ENCODE measurements at regions not wholly inside any gene's neighbourhood (a gene's known extent, or its start where the extent isn't known, plus 50 kb on each side); places are given as distances from the start of the nearest gene placed in this dataset.
"Not testable (repeated sequence)": the region's sequence is repeated elsewhere in the genome, so short reads cannot be mapped to it uniquely, and the experiment has no call there.

- no peak for DNase-seq
These were observed 186.7 kb upstream of the NR4A3 start for GRCh38 chr9:99635032-99635431.

- no peak for DNase-seq
These were observed 184.0 kb upstream of the NR4A3 start for GRCh38 chr9:99637641-99638040.

- no peak for DNase-seq
These were observed 182.7 kb upstream of the NR4A3 start for GRCh38 chr9:99638971-99639370.

GRCh38 chr9:99647604-99648003 lies 174.1 kb upstream of the NR4A3 start:
- DNase-seq, result no peak

GRCh38 chr9:99650187-99650874 lies 171.4 kb upstream of the NR4A3 start:
- DNase-seq, result no peak

GRCh38 chr9:99660191-99660636 lies 161.5 kb upstream of the NR4A3 start:
- no peak for DNase-seq

- DNase-seq, result no peak
These were observed 158.4 kb upstream of the NR4A3 start for GRCh38 chr9:99663297-99663696.

GRCh38 chr9:99663856-99664255 lies 157.8 kb upstream of the NR4A3 start:
- no peak for DNase-seq

GRCh38 chr9:99666571-99666970 lies 155.1 kb upstream of the NR4A3 start:
- no peak for DNase-seq

- DNase-seq, result not testable (repeated sequence)
These were observed 150.8 kb upstream of the NR4A3 start for GRCh38 chr9:99670886-99671285.

- no peak for DNase-seq
These were observed 144.4 kb upstream of the NR4A3 start for GRCh38 chr9:99677281-99677680.

GRCh38 chr9:99678566-99678965 lies 143.1 kb upstream of the NR4A3 start:
- no peak for DNase-seq

GRCh38 chr9:99680191-99680590 lies 141.5 kb upstream of the NR4A3 start:
- no peak for DNase-seq

GRCh38 chr9:99681113-99681512 lies 140.6 kb upstream of the NR4A3 start:
- DNase-seq, result no peak

GRCh38 chr9:99682378-99682777 lies 139.3 kb upstream of the NR4A3 start:
- DNase-seq, result no peak

GRCh38 chr9:99682870-99683269 lies 138.8 kb upstream of the NR4A3 start:
- no peak for DNase-seq

- peak; percentile 25 for DNase-seq
These were observed 131.1 kb upstream of the NR4A3 start for GRCh38 chr9:99690573-99690972.

GRCh38 chr9:99693888-99694287 lies 127.8 kb upstream of the NR4A3 start:
- no peak for DNase-seq

- no peak for DNase-seq
These were observed 127.3 kb upstream of the NR4A3 start for GRCh38 chr9:99694393-99694792.

- no peak for DNase-seq
These were observed 122.3 kb upstream of the NR4A3 start for GRCh38 chr9:99699396-99699795.

GRCh38 chr9:99712214-99712613 lies 109.5 kb upstream of the NR4A3 start:
- DNase-seq, result no peak

- DNase-seq, result no peak
These were observed 107.8 kb upstream of the NR4A3 start for GRCh38 chr9:99713838-99714306.

GRCh38 chr9:99718631-99719030 lies 103.1 kb upstream of the NR4A3 start:
- DNase-seq, result no peak

- DNase-seq, result no peak
These were observed 101.1 kb upstream of the NR4A3 start for GRCh38 chr9:99720455-99721050.

GRCh38 chr9:99721898-99722297 lies 99.8 kb upstream of the NR4A3 start:
- DNase-seq, result no peak
